GM12878 (cell line): ENCODE measurements at regions not wholly inside any gene's neighbourhood (a gene's known extent, or its start where the extent isn't known, plus 50 kb on each side); places are given as distances from the start of the nearest gene placed in this dataset.
"Not testable (repeated sequence)": the region's sequence is repeated elsewhere in the genome, so short reads cannot be mapped to it uniquely, and the experiment has no call there.

Experiments
- ATAC-seq: fragments of 200-7000 bp; cut with Tn5 transposase; 3 replicates; pipeline ENCODE4 v1.9.1; 2020; ENCODE audit warnings: mild to moderate bottlenecking, moderate library complexity
- BruUV-seq: library from RNA; stranded (reverse); fragments of 400-500 nt; replicated peaks from 2 replicates; lab custom pipeline; 2021; lab: Mats Ljungman, UMichigan
- CTCF ChIA-PET: fragments of 300-600 bp; sonication (Branson Sonifier 250); formaldehyde crosslinking; extraction: SDS; loops from one replicate; lab custom pipeline; 2021; ENCODE audit warnings: inconsistent platforms; lab: Yijun Ruan, JAX
- POLR2A ChIA-PET: fragments of 350-600 bp; formaldehyde crosslinking; extraction: SDS; loops from one replicate; lab custom pipeline; 2021; ENCODE audit warnings: inconsistent platforms; lab: Charles Lee
- RAD21 ChIA-PET: fragments of 300-600 bp; sonication (Branson Sonifier 250); formaldehyde crosslinking; loops from one replicate; lab custom pipeline; 2023; ENCODE audit warnings: antibody characterized with exemption; ENCODE audit not compliant: unreplicated experiment; lab: Charles Lee
- SMC1A ChIA-PET: fragments of 300-600 bp; sonication (Branson Sonifier 250); formaldehyde crosslinking; loops from one replicate; lab custom pipeline; 2023; ENCODE audit not compliant: unreplicated experiment, uncharacterized antibody; lab: Charles Lee
- DNase-seq: peaks from one replicate; pipeline ENCODE4 v3.0.0-alpha.2; 2011; ENCODE audit warnings: low read depth, low spot score
- FAIRE-seq: peaks from 3 replicates; lab custom pipeline; 2011; peaks lifted over from hg19 to GRCh38; lab: Jason Lieb, UNC
- H2AFZ ChIP-seq: 2 replicates; pipeline ENCODE4 v1.6.0; 2011; ENCODE audit warnings: low read depth, low read length, control low read depth; ENCODE audit not compliant: control insufficient read depth
- H3K27ac ChIP-seq: 2 replicates; pipeline ENCODE4 v1.5.1; 2011; ENCODE audit warnings: control low read depth; ENCODE audit not compliant: control insufficient read depth, insufficient read depth
- H3K27me3 ChIP-seq, 2 experiments: replicated peaks in 1 of 2; 2 replicates each; pipeline versions ENCODE4 v1.6.0 to v1.6.1; 2011; ENCODE audit warnings: low read length in 1 of 2; ENCODE audit not compliant: control insufficient read depth in 2 of 2, insufficient read depth in 2 of 2
- H3K36me3 ChIP-seq, 2 experiments: 2 replicates each; pipeline ENCODE4 v1.5.1; 2011; ENCODE audit warnings: low read length in 1 of 2; ENCODE audit not compliant: control insufficient read depth in 2 of 2, insufficient read depth in 2 of 2
- H3K4me1 ChIP-seq: 2 replicates; pipeline ENCODE4 v1.6.1; 2011; ENCODE audit warnings: mild to moderate bottlenecking, low read length, moderate library complexity, mixed read lengths; ENCODE audit not compliant: control insufficient read depth, insufficient read depth
- H3K4me2 ChIP-seq: 2 replicates; pipeline ENCODE4 v1.6.0; 2011; ENCODE audit warnings: control low read depth; ENCODE audit not compliant: control insufficient read depth, insufficient read depth
- H3K4me3 ChIP-seq: fragments of 200-600 bp; sonication (generic); 2 replicates; pipeline ENCODE4 v1.5.1; 2016
- H3K79me2 ChIP-seq: 2 replicates; pipeline ENCODE4 v1.6.0; 2011; ENCODE audit warnings: low read length; ENCODE audit not compliant: control insufficient read depth, insufficient read depth
- H3K9ac ChIP-seq: 2 replicates; pipeline ENCODE4 v1.8.0; 2011; ENCODE audit warnings: low read length, control low read depth, mixed read lengths; ENCODE audit not compliant: control insufficient read depth, insufficient read depth
- H3K9me3 ChIP-seq: replicated peaks from 3 replicates; pipeline ENCODE4 v1.5.1; 2011; ENCODE audit warnings: mild to moderate bottlenecking, low read length; ENCODE audit not compliant: control insufficient read depth, insufficient read depth
- H4K20me1 ChIP-seq: 2 replicates; pipeline ENCODE4 v1.6.0; 2011; ENCODE audit not compliant: control insufficient read depth, insufficient read depth
- CBX5 ChIP-seq: sonication (generic); IDR thresholded peaks from 2 replicates; pipeline ENCODE4 v1.6.1; 2016; ENCODE audit warnings: low read depth, moderate library complexity, mild to moderate bottlenecking, inconsistent platforms
- FOXK2 ChIP-seq: fragments of 450-650 bp; IDR thresholded peaks from 2 replicates; pipeline ENCODE4 v1.6.1; 2017; ENCODE audit warnings: mild to moderate bottlenecking, moderate library complexity
- KDM1A ChIP-seq: fragments of 200-600 bp; sonication (generic); IDR thresholded peaks from 2 replicates; pipeline ENCODE4 v1.6.1; 2016; ENCODE audit warnings: borderline replicate concordance
- MTA2 ChIP-seq: fragments of 450-650 bp; IDR thresholded peaks from 2 replicates; pipeline ENCODE4 v1.6.1; 2016; ENCODE audit warnings: low read depth, mild to moderate bottlenecking, moderate library complexity
- REST ChIP-seq: IDR thresholded peaks from 2 replicates; pipeline ENCODE4 v1.6.1; 2012; ENCODE audit warnings: mild to moderate bottlenecking, low read depth, low read length
- SREBF2 ChIP-seq: IDR thresholded peaks from 2 replicates; pipeline ENCODE4 v1.6.1; 2012; ENCODE audit warnings: mild to moderate bottlenecking, low read length
- WGBS: methylation state at CpG from one replicate; pipeline ENCODE4 v1.1.6; 2016; ENCODE audit warnings: low lambda C conversion rate; ENCODE audit not compliant: insufficient replicate concordance, insufficient coverage; ENCODE audit errors: missing lambda C conversion rate; 5-methylcytosine and 5-hydroxymethylcytosine counted together
- in situ Hi-C: fragments of 300-500 bp; cut with MboI; formaldehyde crosslinking; loops from 9 replicates; pipeline ENCODE4 v1.14.3; 2018; ENCODE audit warnings: mixed read lengths
- intact Hi-C: fragments of 100-400 bp; cut with micrococcal nuclease; formaldehyde crosslinking; loops from one replicate; pipeline ENCODE4 v1.14.2; 2022; ENCODE audit not compliant: unreplicated experiment

- in situ Hi-C loops, H3K4me3 ChIP-seq, H3K79me2 ChIP-seq, CTCF ChIA-PET, H3K4me1 ChIP-seq, DNase-seq, BruUV-seq, H2AFZ ChIP-seq, H3K27ac ChIP-seq, H3K9me3 ChIP-seq, FAIRE-seq, H3K9ac ChIP-seq, intact Hi-C loops, ATAC-seq, H3K4me2 ChIP-seq, POLR2A ChIA-PET, SMC1A ChIA-PET, H4K20me1 ChIP-seq, H3K27me3 ChIP-seq, RAD21 ChIA-PET, H3K36me3 ChIP-seq: not testable (repeated sequence)
- 71% methylated on average over 9 of the region's 12 CpGs for WGBS
Observed at GRCh38 chr12:131207300-131207660, 253.6 kb downstream of the ADGRD1 start.

GRCh38 chr12:131207841-131208240 lies 254.1 kb downstream of the ADGRD1 start:
- H3K79me2 ChIP-seq, POLR2A ChIA-PET, H4K20me1 ChIP-seq, CTCF ChIA-PET, H3K9ac ChIP-seq, H3K9me3 ChIP-seq, RAD21 ChIA-PET, H3K27me3 ChIP-seq, ATAC-seq, FAIRE-seq, H3K4me3 ChIP-seq, DNase-seq, in situ Hi-C loops, H3K36me3 ChIP-seq, BruUV-seq, H3K4me2 ChIP-seq, H3K27ac ChIP-seq, intact Hi-C loops, H3K4me1 ChIP-seq, H2AFZ ChIP-seq, SMC1A ChIA-PET: not testable (repeated sequence)
- 79% methylated on average over 13 of the region's 21 CpGs for WGBS

- Histone ChIP-seq H3K4me3 (no peak overlapping the region), H3K27me3 (no peaks in the 10 kb centered on the region), H3K36me3 (no peaks in the 10 kb centered on the region), H3K9ac (no peak overlapping the region), H4K20me1 (no peaks in the 10 kb centered on the region), H3K9me3 (no peaks in the 10 kb centered on the region; the same call in 2 of the 3 replicates), H3K79me2 (no peaks in the 10 kb centered on the region), H3K27ac (no peak overlapping the region), H3K4me1 (no peaks in the 10 kb centered on the region), H2AFZ (no peak overlapping the region), H3K4me2 (no peak overlapping the region)
- FAIRE-seq, result no peak
- POLR2A ChIA-PET, result no interaction called here
- BruUV-seq, result no TSS peak
- ATAC-seq, result no peak
- SMC1A ChIA-PET, result no interaction called here
- CTCF ChIA-PET, result no interaction called here
- 58% methylated on average over 5 of the region's 5 CpGs for WGBS
- intact Hi-C loops (no loop called here), in situ Hi-C loops (no loop called here)
- RAD21 ChIA-PET, result no interaction called here
- no peak for DNase-seq
- TF ChIP-seq FOXK2 (no peak), REST (no peak), SREBF2 (no peak), MTA2 (no peak), CBX5 (no peak), KDM1A (no peak)
Observed at GRCh38 chr12:131208425-131208824, 254.7 kb downstream of the ADGRD1 start.
